Esophagus muscularis mucosa (tissue), 3 donors: ENCODE measurements at regions not wholly inside any gene's neighbourhood (a gene's known extent, or its start where the extent isn't known, plus 50 kb on each side); places are given as distances from the start of the nearest gene placed in this dataset.
"Not testable (repeated sequence)": the region's sequence is repeated elsewhere in the genome, so short reads cannot be mapped to it uniquely, and the experiment has no call there.

ENCODE experiments used
- POLR2A ChIP-seq: fragments of 450-650 bp; IDR thresholded peaks from one replicate; pipeline ENCODE4 v1.6.1; 2017; ENCODE audit warnings: antibody characterized with exemption, moderate library complexity, mild to moderate bottlenecking, low read depth
- POLR2AphosphoS5 ChIP-seq, 2 donors: sonication (generic); formaldehyde crosslinking; IDR thresholded peaks; one replicate each; pipeline ENCODE4 v1.6.1; 2017; ENCODE audit warnings: antibody characterized with exemption in 2 of 2
- TF ChIP-seq, protein P1 (sequence below), 3 experiments: fragments of 200-600 bp in 2 of 3; fragments of 450-650 bp in 1 of 3; sonication (generic) in 2 of 3; IDR thresholded peaks; one replicate each; pipeline ENCODE4 v1.5.1; 2017 to 2019; ENCODE audit warnings: antibody characterized with exemption in 3 of 3, mild to moderate bottlenecking in 2 of 3, moderate library complexity in 1 of 3

DNA sequence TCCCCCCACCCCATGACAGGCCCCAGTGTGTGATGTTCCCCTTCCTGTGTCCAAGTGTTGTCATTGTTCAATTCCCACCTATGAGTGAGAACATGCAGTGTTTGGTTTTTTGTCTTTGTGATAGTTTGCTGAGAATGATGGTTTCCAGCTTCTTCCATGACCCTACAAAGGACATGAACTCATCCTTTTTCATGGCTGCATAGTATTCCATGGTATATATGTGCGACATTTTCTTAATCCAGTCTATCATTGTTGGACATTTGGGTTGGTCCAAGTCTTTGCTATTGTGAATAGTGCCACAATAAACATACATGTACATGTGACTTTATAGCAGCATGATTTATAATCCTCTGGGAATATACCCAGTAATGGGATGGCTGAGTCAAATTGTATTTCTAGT, 927.9 kb downstream of the PLA2G4A start:
- TF ChIP-seq, protein P1, sequence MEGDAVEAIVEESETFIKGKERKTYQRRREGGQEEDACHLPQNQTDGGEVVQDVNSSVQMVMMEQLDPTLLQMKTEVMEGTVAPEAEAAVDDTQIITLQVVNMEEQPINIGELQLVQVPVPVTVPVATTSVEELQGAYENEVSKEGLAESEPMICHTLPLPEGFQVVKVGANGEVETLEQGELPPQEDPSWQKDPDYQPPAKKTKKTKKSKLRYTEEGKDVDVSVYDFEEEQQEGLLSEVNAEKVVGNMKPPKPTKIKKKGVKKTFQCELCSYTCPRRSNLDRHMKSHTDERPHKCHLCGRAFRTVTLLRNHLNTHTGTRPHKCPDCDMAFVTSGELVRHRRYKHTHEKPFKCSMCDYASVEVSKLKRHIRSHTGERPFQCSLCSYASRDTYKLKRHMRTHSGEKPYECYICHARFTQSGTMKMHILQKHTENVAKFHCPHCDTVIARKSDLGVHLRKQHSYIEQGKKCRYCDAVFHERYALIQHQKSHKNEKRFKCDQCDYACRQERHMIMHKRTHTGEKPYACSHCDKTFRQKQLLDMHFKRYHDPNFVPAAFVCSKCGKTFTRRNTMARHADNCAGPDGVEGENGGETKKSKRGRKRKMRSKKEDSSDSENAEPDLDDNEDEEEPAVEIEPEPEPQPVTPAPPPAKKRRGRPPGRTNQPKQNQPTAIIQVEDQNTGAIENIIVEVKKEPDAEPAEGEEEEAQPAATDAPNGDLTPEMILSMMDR (IDR thresholded peaks at IDR 0.05) = not testable (repeated sequence)
- not testable (repeated sequence) for TF ChIP-seq POLR2AphosphoS5 (IDR thresholded peaks at IDR 0.05); POLR2A
